Stimulated activated CD8-positive, alpha-beta memory T cell treated with anti-CD3 and anti-CD28 coated beads, Interleukin-7, amount 100 ng/mL, for 4 hours (primary cell): ENCODE measurements at regions not wholly inside any gene's neighbourhood (a gene's known extent, or its start where the extent isn't known, plus 50 kb on each side); places are given as distances from the start of the nearest gene placed in this dataset.

Experiments
- DNase-seq, 2 donors: peaks; one replicate each; pipeline ENCODE4 v3.0.0-alpha.2; 2020; ENCODE audit warnings: low read depth in 2 of 2

DNA sequence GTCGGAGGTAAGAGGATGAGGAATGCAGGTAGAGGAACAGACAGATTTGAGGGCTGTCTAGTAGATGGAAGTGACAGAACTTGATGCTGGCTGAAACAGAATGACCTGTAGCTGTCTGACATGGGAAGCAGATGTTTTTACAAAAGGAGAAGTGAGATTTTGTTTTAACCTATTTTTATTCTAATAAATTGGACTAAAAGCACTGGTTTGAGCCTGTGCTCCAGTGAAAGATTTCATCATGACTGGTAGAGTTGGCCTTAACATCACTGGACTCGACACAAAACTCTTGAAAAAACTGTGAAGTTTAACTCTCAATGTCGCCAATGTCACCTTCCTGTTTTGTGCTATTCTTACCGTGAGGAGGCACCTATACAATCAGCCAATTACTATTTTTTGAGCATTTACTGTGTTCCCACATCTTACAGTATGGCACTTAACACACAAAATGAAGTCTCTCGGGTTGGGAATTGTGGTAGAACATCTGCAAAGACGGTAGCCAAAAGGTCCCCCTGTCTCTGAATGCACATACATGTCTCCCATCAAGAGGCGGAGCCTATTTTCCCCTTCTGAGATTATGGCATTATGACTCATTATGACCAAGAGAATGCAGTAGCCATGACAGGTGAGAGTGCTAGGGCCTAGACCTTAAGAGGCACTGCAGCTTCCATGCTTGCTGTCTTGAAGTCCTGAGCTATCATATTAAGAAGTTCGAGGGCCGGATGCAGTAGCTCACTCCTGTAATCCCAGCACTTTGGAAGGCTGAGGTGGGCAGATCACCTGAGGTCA lies 93.2 kb downstream of the FOXF2 start:
- DNase-seq: no peak

- no peak for DNase-seq
Measured at GRCh38 chr6:1485678-1486077, 96.3 kb downstream of the FOXF2 start.

DNA sequence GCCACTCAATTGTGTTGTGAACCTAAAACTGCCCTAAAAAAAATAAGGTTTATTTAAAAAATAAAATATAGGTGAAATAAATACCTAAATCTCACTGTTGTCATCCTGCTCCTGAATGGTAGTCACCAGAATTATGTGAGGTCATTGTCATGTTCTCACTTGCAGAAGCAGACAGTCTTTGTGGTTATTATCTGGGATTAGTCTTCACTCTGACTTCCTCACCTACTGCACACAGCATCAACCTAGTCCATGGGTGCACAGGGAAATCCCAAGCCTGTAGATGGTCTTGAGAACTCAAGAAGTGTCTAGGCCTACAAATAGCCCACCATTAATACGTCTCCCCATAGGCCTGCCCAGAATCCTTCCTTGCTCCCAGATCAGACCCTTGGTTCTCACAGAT lies 97.0 kb downstream of the FOXF2 start:
- no peak for DNase-seq

GRCh38 chr6:1487239-1487638 lies 97.9 kb downstream of the FOXF2 start:
- DNase-seq: no peak

DNA sequence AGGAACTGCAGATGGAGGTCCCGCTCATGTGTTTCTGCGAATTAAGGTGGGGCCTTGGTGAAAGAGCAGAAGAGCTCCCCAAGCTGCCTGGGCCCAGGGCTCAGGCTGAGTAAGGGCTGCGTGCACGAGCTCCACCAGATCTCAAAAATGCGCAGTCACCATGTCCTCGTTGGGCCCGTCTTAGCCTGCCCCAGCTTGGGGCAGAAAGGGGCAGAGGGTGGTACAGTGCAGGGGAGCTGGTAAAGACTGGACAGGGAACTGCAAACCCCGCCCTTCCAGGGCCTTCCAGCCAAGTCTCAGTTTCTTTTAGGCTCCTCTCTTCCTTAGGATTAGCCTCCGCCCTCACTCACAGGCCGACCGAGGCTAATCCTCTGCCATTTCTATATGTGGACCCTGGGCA lies 101.6 kb downstream of the FOXF2 start:
- DNase-seq: no peak

DNA sequence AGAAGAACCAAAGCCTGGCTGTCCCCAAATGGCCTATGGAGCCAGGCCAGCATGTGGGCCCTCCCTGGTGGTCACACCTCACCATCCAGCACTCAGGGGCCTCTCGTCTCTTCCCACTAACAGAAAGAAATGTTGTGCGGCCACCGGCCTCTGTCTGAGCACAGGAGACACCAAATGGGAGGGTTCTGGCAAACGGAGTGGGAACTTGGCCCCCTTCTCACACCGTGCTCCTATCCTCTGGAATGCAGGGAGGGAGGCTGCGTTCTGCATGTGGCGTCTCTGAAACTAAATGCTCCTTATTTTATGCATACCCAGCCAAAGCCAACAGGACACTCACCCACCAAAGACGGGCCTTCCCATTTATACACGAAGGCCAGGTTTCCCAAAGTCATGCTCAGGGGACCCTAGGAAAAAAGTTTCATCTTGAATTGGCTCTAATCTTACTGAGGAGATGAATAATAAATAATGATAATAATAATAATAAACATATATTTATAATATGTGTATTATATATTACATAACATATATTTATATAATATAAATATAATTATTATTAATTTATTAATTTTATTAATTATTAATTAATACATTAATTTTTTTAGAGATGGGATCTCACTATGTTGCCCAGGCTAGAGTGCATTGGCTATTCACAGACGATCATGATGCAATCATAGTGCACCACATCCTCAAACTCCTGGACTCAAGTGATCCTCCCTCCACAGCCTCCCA lies 102.4 kb downstream of the FOXF2 start:
- no peak for DNase-seq

- DNase-seq: no peak
Measured at GRCh38 chr6:1494671-1495070, 105.3 kb downstream of the FOXF2 start.

- DNase-seq: no peak
Measured at GRCh38 chr6:1495344-1495743, 106.0 kb downstream of the FOXF2 start.

- no peak for DNase-seq
Measured at GRCh38 chr6:1496092-1496491, 106.7 kb downstream of the FOXF2 start.

GRCh38 chr6:1496836-1497760 lies 107.7 kb downstream of the FOXF2 start:
- no peak for DNase-seq

DNA sequence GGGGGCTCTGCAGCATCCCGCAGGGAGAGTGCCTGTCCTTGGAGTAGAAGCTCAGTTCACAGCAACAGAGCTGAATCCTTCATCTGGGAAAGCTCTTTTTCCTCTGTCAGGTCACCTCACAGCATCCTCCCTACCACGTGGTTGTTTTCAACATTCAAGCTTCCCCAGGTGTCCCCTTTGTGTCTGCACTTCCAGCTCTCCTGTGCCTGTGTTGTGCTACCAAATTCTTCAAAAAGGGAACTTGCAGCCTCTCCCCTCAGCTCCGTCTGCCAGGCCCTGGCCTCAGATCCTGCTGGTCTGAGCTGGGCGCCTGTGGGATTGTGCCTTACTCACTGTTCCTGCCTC lies 108.4 kb downstream of the FOXF2 start:
- no peak for DNase-seq

DNA sequence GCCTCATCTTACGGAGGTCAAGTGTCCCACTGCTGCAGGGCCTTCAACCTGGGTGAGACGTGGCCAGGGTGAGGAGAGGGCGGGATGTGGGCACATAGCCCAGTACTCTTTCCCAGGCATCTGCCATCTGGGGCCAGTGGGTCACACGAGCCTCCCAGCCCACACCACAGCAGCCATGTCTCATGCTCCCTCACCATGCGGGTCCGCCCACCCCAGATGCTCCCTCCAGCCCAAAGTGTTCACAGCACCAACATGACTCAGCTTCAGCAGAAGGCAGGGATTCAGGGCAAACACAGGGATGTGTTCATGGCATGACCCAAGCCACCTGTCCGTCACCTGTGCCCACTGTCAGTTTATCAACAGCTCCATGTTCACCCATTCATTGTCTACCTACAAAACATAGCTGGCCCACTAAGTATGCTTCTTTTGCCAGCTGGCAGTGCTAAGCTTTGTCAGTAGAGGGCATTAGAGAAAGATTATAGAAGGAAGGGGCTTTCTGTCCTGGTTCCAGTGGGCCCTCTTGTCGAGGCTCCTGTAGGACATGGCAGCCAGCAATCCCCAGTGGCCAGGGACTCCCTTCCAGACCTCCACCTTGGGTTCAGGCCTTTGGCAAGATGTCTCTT lies 109.2 kb downstream of the FOXF2 start:
- no peak for DNase-seq

DNA sequence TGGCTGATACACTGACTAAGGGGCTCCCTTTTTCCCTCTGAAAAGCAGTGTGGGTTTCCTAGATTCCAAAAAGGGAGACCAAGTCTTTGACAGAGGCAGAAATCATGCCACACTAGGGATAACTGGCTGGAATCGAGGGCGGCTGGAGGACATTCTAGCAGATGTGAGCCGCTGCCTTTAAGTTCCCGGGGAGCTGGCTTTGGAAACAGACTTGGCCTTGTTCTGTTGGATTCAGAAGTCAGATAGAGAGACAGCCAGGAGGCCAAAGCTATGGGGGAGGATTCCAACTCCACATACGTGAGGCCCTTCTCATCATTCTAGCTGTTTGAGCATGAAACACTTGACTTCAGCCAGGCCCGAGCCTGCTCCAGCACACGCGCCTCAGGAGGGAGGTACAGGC lies 109.9 kb upstream of the FOXC1 start:
- DNase-seq: no peak

DNA sequence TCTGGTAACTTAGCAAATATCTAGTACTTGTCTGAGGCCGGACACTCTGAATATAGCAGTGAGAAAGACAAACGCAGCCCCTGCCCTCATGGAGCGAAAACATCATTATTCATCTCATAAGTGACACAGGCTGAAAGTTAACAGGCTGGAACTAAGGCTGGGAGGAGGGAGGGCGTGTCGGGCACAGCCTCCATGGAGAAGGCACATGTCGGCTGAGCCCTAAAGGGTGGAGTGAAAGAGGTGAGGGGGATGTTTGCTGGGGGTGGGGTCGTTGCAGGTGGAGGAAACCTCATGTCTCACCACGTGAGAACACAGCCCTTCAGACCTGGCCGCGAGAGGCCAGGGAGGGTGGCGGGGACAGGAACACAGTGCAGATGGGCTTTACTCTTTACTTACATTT lies 108.8 kb upstream of the FOXC1 start:
- no peak for DNase-seq

DNA sequence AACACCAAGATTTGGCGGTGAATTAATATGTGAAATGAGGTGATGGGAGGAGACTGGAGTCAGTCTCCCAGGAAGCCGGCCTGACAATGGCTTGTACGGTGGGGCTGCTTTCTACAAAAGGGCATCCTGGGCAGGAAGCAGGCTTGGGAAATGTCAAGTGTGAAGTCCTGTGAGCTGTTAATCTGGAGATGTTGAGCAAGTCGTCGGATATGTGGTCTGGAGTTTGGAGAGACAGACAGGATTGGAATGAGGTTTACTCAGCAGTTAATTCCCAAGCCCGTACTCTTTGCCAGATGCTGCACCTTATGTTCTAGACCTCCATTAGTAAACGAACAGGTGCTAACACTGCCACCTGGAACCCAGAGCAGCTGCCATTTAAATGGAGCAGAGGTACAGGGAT lies 107.7 kb upstream of the FOXC1 start:
- DNase-seq: no peak

- DNase-seq: no peak
Measured at GRCh38 chr6:1503811-1504210, 105.9 kb upstream of the FOXC1 start.

DNA sequence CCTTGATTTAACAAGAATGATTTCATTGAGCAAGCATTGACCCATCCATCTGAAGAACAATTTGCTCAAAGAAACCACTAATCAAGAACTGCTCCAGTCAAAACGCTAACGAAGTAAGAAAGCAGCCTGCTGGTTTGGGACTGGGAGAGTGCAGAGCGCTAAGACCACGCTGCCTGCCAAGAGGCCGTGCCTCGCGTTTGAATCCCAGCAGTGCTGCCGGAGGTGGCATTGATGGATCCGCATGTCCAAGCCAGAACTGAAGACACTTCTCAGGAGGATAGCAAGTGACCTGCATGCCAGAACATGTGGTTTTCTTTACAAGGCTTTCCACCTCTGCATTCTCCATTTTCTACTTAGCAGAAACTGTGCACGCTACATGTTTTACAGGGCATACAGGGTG lies 105.2 kb upstream of the FOXC1 start:
- DNase-seq: no peak

GRCh38 chr6:1507251-1507650 lies 102.5 kb upstream of the FOXC1 start:
- DNase-seq: no peak

GRCh38 chr6:1509241-1509640 lies 100.5 kb upstream of the FOXC1 start:
- no peak for DNase-seq

GRCh38 chr6:1510239-1510638 lies 99.5 kb upstream of the FOXC1 start:
- no peak for DNase-seq

DNA sequence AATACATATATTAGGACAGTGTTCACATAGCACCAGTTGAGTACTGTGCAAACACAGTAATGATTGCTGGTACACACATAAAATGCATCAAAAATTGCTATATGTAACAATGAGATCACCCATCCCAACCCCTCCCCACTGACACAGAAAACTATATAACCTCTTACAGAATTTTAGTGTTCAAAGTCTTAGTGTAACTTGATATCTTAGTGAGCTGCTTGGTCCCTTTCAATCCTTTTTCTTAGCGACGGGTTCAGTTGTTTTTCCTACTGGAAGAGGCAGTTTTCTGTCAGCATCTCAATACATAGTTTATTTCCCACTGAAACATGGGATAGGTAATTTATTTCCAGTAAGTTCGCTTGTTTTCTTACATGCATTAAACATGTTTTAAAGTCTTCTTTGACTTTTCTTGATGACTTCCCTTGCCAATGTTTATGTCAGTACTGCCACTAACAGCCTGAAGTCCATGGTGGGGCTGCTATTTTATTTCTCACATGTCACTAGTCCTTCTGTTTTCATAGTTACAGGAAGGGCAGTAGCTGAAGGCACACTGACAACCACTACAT lies 96.4 kb upstream of the FOXC1 start:
- DNase-seq: no peak

GRCh38 chr6:1514078-1514477 lies 95.6 kb upstream of the FOXC1 start:
- no peak for DNase-seq
